IMR-90 (cell line): ENCODE measurements at regions not wholly inside any gene's neighbourhood (a gene's known extent, or its start where the extent isn't known, plus 50 kb on each side); places are given as distances from the start of the nearest gene placed in this dataset.
"Not testable (repeated sequence)": the region's sequence is repeated elsewhere in the genome, so short reads cannot be mapped to it uniquely, and the experiment has no call there.

Source experiments
- ATAC-seq: fragments of 200-7000 bp; cut with Tn5 transposase; 2 replicates; pipeline ENCODE4 v1.9.1; 2020; ENCODE audit warnings: low read depth, mild to moderate bottlenecking, moderate library complexity
- BruUV-seq: library from RNA; stranded (reverse); fragments of 400-500 nt; replicated peaks from 2 replicates; lab custom pipeline; 2021; lab: Mats Ljungman, UMichigan
- CTCF ChIA-PET: fragments of 300-600 bp; formaldehyde crosslinking; extraction: SDS; loops from one replicate; lab custom pipeline; 2021; ENCODE audit warnings: antibody characterized with exemption; lab: Yijun Ruan, JAX
- POLR2A ChIA-PET: fragments of 300-600 bp; sonication (Branson Sonifier 250); formaldehyde crosslinking; loops from one replicate; lab custom pipeline; 2022; ENCODE audit warnings: antibody characterized with exemption; ENCODE audit not compliant: unreplicated experiment; lab: Charles Lee
- DNase-seq: peaks from one replicate; pipeline ENCODE4 v3.0.0; 2013
- H2AFZ ChIP-seq: replicated peaks from 2 replicates; pipeline ENCODE3; 2013; ENCODE audit warnings: low read length, mild to moderate bottlenecking; ENCODE audit not compliant: poor library complexity
- H2AK5ac ChIP-seq: 2 replicates; pipeline ENCODE4 v1.6.1; 2013; ENCODE audit warnings: low read depth, low read length, inconsistent platforms
- H2AK9ac ChIP-seq: replicated peaks from 2 replicates; pipeline ENCODE3; 2013; ENCODE audit warnings: mild to moderate bottlenecking, low read depth, low read length, moderate library complexity; ENCODE audit not compliant: poor library complexity
- H2BK120ac ChIP-seq: 2 replicates; pipeline ENCODE4 v1.6.1; 2013; ENCODE audit warnings: low read depth, low read length, inconsistent platforms
- H2BK15ac ChIP-seq: 3 replicates; pipeline ENCODE4 v1.6.1; 2013; ENCODE audit warnings: low read depth, low read length, inconsistent platforms
- H2BK20ac ChIP-seq: 2 replicates; pipeline ENCODE4 v1.6.1; 2013; ENCODE audit warnings: low read depth, mild to moderate bottlenecking, inconsistent platforms, low read length, moderate library complexity
- H2BK5ac ChIP-seq: 2 replicates; pipeline ENCODE4 v1.6.1; 2013; ENCODE audit warnings: mild to moderate bottlenecking, low read depth, low read length, inconsistent platforms; ENCODE audit not compliant: poor library complexity, severe bottlenecking
- H3K14ac ChIP-seq: replicated peaks from 2 replicates; pipeline ENCODE4 v1.6.1; 2013; ENCODE audit warnings: low read depth, low read length, inconsistent platforms
- H3K18ac ChIP-seq: 2 replicates; pipeline ENCODE4 v1.6.1; 2013; ENCODE audit warnings: low read depth, low read length, control low read depth
- H3K23ac ChIP-seq: 2 replicates; pipeline ENCODE4 v1.6.1; 2013; ENCODE audit warnings: low read depth, low read length, inconsistent platforms
- H3K27ac ChIP-seq: 2 replicates; pipeline ENCODE4 v1.5.1; 2013; ENCODE audit warnings: mild to moderate bottlenecking, control low read depth, low read length; ENCODE audit not compliant: insufficient read depth
- H3K27me3 ChIP-seq: 2 replicates; pipeline ENCODE4 v1.6.1; 2013; ENCODE audit warnings: low read length; ENCODE audit not compliant: control insufficient read depth, insufficient read depth
- H3K36me3 ChIP-seq: 2 replicates; pipeline ENCODE4 v1.6.1; 2013; ENCODE audit warnings: low read length, mixed read lengths; ENCODE audit not compliant: control insufficient read depth, insufficient read depth
- H3K4ac ChIP-seq: 2 replicates; pipeline ENCODE4 v1.6.1; 2013; ENCODE audit warnings: low read depth, low read length, inconsistent platforms
- H3K4me1 ChIP-seq: 2 replicates; pipeline ENCODE4 v1.6.1; 2013; ENCODE audit warnings: low read length, mixed read lengths; ENCODE audit not compliant: control insufficient read depth, insufficient read depth
- H3K4me2 ChIP-seq: 2 replicates; pipeline ENCODE4 v1.6.1; 2013; ENCODE audit warnings: low read depth, mild to moderate bottlenecking, control low read depth, low read length, moderate library complexity
- H3K4me3 ChIP-seq: 2 replicates; pipeline ENCODE4 v1.5.1; 2013; ENCODE audit warnings: low read depth, mild to moderate bottlenecking, control low read depth, low read length, moderate library complexity; ENCODE audit not compliant: insufficient read depth
- H3K56ac ChIP-seq: 2 replicates; pipeline ENCODE4 v1.6.1; 2013; ENCODE audit warnings: low read length, inconsistent platforms; ENCODE audit not compliant: insufficient read depth; ENCODE audit errors: extremely low read depth
- H3K79me1 ChIP-seq, 2 experiments: 2 replicates each; pipeline ENCODE4 v1.6.1; 2013; ENCODE audit warnings: low read length in 2 of 2, inconsistent platforms in 1 of 2, low read depth in 1 of 2
- H3K9ac ChIP-seq: 2 replicates; pipeline ENCODE4 v1.6.1; 2013; ENCODE audit warnings: low read depth, low read length, control low read depth
- H3K9me1 ChIP-seq: 2 replicates; pipeline ENCODE4 v1.6.1; 2013; ENCODE audit warnings: low read length, inconsistent platforms; ENCODE audit not compliant: insufficient read depth
- H3K9me3 ChIP-seq: 2 replicates; pipeline ENCODE4 v1.6.1; 2013; ENCODE audit warnings: low read length; ENCODE audit not compliant: control insufficient read depth, insufficient read depth
- H4K20me1 ChIP-seq: 2 replicates; pipeline ENCODE4 v1.6.1; 2013; ENCODE audit warnings: low read length, inconsistent platforms; ENCODE audit not compliant: insufficient read depth
- H4K5ac ChIP-seq: 2 replicates; pipeline ENCODE4 v1.6.1; 2013; ENCODE audit warnings: mild to moderate bottlenecking, low read depth, low read length, control low read depth
- H4K8ac ChIP-seq, 2 experiments: 2 replicates each; pipeline ENCODE4 v1.6.1; 2013; ENCODE audit warnings: low read depth in 2 of 2, low read length in 2 of 2, control low read depth in 1 of 2, inconsistent platforms in 1 of 2
- H4K91ac ChIP-seq: 2 replicates; pipeline ENCODE4 v1.6.1; 2013; ENCODE audit warnings: low read depth, low read length, inconsistent platforms; ENCODE audit not compliant: insufficient read depth
- WGBS, 2 experiments: methylation state at CpG; one replicate each; pipeline versions ENCODE4 v1.1.5 to v1.1.7; 2013; ENCODE audit warnings: missing lambda C conversion rate in 2 of 2; ENCODE audit not compliant: insufficient read length in 1 of 2; ENCODE audit errors: extremely low coverage in 2 of 2; 5-methylcytosine and 5-hydroxymethylcytosine counted together
- dilution Hi-C: fragments of 300-500 bp; cut with HindIII; formaldehyde crosslinking; loops from one replicate; pipeline ENCODE4 v1.14.3; 2018; ENCODE audit warnings: low sequenced_read_pairs; ENCODE audit not compliant: unreplicated experiment
- in situ Hi-C: fragments of 300-500 bp; cut with MboI; formaldehyde crosslinking; loops from 3 replicates; pipeline ENCODE4 v1.14.3; 2019; ENCODE audit warnings: low sequenced_read_pairs, inconsistent platforms, mixed read lengths
- intact Hi-C: fragments of 100-400 bp; cut with micrococcal nuclease; formaldehyde crosslinking; loops from 2 replicates; pipeline ENCODE4 v1.10.0; 2022

GRCh38 chr14:105718787-105719186 lies 192.4 kb downstream of the TMEM121 start:
- H3K4ac ChIP-seq, H2BK15ac ChIP-seq, dilution Hi-C loops, H3K79me1 ChIP-seq, H3K9me3 ChIP-seq, H3K4me2 ChIP-seq, H3K4me1 ChIP-seq, H3K27me3 ChIP-seq, H4K91ac ChIP-seq, H2BK20ac ChIP-seq, H2BK120ac ChIP-seq, H3K36me3 ChIP-seq, in situ Hi-C loops, H3K27ac ChIP-seq, H3K9ac ChIP-seq, H3K23ac ChIP-seq, H2AFZ ChIP-seq, H3K18ac ChIP-seq, H2AK9ac ChIP-seq, H4K5ac ChIP-seq, DNase-seq, H4K20me1 ChIP-seq, H3K56ac ChIP-seq, H4K8ac ChIP-seq, H3K9me1 ChIP-seq, intact Hi-C loops, H2BK5ac ChIP-seq, CTCF ChIA-PET, H3K14ac ChIP-seq, BruUV-seq, H2AK5ac ChIP-seq, H3K4me3 ChIP-seq, POLR2A ChIA-PET, ATAC-seq: not testable (repeated sequence)
- WGBS, 2 experiments = no CpG with 5 or more reads among the region's 7 CpGs

DNA sequence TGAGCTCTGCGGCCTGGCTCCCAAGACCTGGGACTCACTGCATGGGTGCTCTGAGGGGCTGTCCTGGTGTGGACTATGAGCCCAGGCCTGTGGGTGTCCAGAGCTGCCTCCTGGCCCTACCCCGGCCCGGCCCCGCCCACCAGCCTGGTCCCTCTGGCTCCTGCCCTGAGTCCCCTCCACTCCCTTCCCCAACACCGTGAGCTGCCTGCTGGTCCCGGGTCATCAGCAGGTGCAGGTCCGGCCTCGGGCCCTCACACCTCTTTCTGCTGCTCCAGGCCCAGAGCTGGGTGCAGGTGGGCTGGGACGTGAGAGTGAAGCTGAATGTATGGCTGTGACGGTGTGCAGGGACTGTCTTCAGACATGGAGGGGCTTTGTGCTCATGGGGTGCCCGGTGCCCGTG lies 193.7 kb downstream of the TMEM121 start:
- DNase-seq, H3K79me1 ChIP-seq, in situ Hi-C loops, H3K4me1 ChIP-seq, H3K23ac ChIP-seq, H2BK20ac ChIP-seq, H3K9ac ChIP-seq, H2BK5ac ChIP-seq, intact Hi-C loops, BruUV-seq, POLR2A ChIA-PET, H3K9me1 ChIP-seq, H3K9me3 ChIP-seq, dilution Hi-C loops, H2BK120ac ChIP-seq, H4K5ac ChIP-seq, H4K8ac ChIP-seq, H3K36me3 ChIP-seq, H3K4me3 ChIP-seq, ATAC-seq, H2AK5ac ChIP-seq, H4K20me1 ChIP-seq, H3K4ac ChIP-seq, H3K27ac ChIP-seq, H3K14ac ChIP-seq, H3K27me3 ChIP-seq, H2AFZ ChIP-seq, H3K56ac ChIP-seq, H3K4me2 ChIP-seq, H2BK15ac ChIP-seq, H2AK9ac ChIP-seq, H4K91ac ChIP-seq, H3K18ac ChIP-seq, CTCF ChIA-PET: not testable (repeated sequence)
- no CpG with 5 or more reads among the region's 12 CpGs for WGBS, 2 experiments
